22Rv1 (cell line): ENCODE measurements at regions not wholly inside any gene's neighbourhood (a gene's known extent, or its start where the extent isn't known, plus 50 kb on each side); places are given as distances from the start of the nearest gene placed in this dataset.

Experiments used
- ZFX ChIP-seq: fragments of 450-650 bp; IDR thresholded peaks from 2 replicates; pipeline ENCODE4 v1.6.1; 2017; ENCODE audit warnings: antibody characterized with exemption, borderline replicate concordance
- TF ChIP-seq, protein P1 (sequence below): fragments of 450-650 bp; IDR thresholded peaks from 2 replicates; pipeline ENCODE4 v1.5.1; 2017; ENCODE audit warnings: mild to moderate bottlenecking

- TF ChIP-seq, protein P1, sequence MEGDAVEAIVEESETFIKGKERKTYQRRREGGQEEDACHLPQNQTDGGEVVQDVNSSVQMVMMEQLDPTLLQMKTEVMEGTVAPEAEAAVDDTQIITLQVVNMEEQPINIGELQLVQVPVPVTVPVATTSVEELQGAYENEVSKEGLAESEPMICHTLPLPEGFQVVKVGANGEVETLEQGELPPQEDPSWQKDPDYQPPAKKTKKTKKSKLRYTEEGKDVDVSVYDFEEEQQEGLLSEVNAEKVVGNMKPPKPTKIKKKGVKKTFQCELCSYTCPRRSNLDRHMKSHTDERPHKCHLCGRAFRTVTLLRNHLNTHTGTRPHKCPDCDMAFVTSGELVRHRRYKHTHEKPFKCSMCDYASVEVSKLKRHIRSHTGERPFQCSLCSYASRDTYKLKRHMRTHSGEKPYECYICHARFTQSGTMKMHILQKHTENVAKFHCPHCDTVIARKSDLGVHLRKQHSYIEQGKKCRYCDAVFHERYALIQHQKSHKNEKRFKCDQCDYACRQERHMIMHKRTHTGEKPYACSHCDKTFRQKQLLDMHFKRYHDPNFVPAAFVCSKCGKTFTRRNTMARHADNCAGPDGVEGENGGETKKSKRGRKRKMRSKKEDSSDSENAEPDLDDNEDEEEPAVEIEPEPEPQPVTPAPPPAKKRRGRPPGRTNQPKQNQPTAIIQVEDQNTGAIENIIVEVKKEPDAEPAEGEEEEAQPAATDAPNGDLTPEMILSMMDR = no peak
- no peak for TF ChIP-seq ZFX
These were observed 57.9 kb upstream of the SYPL1 start for GRCh38 chr7:106169821-106170610.
